NCI-H524 treated with DMSO at 0.1 percent for 48 hours (cell line): ENCODE measurements at regions not wholly inside any gene's neighbourhood (a gene's known extent, or its start where the extent isn't known, plus 50 kb on each side); places are given as distances from the start of the nearest gene placed in this dataset.
"Not testable (repeated sequence)": the region's sequence is repeated elsewhere in the genome, so short reads cannot be mapped to it uniquely, and the experiment has no call there.

ENCODE experiments used
- DNase-seq: peaks from one replicate; lab custom pipeline; 2025; lab: John Stamatoyannopoulos, UW

DNA sequence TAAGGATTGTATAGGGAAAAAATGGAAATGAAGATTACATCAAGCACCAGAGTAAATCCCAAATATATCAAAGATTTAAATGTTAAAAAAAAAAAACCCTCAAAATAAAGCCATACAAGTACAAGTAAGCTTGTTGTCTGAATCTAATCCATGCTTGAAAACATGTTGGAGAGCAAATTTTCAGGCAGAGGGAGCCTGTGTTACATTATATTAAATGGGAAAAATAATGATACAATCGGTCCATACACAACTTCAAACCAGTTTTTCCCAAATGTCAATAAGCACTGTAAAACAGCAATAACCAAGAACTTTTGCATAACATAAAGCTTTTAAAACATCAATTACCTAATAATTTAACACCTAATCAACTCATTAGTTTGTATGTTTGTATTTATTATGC is 949.4 kb upstream of the ADGRL4 start:
- DNase-seq = no peak

DNA sequence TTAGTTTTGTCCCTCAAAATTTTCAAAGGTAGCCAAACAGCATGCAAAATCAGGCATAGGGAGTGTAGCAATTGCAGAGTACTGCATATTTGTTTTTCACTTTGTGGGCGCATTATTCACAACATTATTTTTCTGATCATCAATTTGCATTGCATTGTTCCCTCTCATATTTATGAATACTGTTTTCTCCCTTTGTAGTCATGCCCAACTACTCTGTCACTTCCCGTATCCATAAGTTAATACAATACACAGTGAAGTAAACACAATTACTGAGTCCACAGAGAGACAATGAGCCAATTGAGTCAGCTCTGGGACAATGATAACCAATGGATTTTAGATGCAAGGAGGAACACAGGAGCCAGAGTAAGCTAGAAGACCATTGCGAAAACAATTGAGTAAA is 944.0 kb upstream of the ADGRL4 start:
- DNase-seq = no peak

DNA sequence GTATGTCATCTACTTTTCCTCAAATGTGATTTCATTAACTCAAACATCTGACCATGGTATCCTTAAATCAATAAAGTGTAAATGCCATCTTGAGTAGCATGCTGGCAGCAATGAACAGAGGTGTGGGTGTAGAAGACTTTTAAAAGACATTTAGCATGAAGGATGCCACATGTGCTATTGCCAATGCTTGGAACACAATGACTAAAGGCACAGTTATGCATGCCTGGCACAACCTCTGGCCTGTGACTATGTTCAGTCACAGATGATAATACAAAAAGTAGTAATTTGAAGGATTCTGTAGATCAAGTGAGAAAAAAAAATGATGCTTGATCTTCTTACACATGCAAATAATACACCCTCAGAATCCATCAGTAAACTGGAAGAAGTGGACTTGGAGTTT is 938.9 kb upstream of the ADGRL4 start:
- DNase-seq = no peak

DNA sequence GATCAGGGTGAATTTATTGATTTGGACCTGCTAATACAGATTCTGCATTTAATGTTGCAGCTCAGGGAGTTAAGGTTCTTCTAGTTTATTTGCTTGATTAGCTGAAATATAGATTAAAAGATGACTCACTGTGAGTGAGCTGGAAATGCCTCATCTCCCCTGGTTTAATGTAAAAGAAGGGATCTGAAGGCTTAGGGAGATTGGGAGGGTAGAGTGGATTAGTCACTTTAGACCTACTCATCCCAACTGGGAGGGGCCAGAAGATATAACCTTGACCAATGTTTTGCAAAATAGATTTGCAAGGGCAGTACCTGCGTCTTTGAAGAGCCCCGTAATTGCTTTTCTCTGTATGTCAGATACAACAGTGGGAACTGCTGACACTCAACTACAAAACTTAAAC is 922.8 kb upstream of the ADGRL4 start:
- no peak for DNase-seq

DNA sequence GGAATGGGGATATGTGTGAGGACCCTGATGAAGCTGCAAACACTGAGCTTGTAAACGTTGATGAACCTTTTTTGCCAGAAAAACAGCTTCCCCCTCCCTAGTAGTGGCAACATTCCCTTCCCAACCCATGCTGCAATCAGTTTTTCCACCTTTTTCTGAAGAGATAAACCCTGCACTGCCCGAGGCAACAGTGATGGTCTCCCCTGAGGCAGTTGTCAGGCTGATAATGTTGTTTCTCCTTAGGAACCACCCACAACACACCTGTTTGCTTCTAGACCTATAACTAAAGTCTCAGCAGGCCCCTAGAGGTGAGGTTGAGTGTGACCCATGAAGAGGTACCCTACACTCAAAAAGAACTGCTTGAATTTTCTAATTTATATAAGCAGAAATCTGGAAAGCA is 922.4 kb upstream of the ADGRL4 start:
- DNase-seq = no peak

DNA sequence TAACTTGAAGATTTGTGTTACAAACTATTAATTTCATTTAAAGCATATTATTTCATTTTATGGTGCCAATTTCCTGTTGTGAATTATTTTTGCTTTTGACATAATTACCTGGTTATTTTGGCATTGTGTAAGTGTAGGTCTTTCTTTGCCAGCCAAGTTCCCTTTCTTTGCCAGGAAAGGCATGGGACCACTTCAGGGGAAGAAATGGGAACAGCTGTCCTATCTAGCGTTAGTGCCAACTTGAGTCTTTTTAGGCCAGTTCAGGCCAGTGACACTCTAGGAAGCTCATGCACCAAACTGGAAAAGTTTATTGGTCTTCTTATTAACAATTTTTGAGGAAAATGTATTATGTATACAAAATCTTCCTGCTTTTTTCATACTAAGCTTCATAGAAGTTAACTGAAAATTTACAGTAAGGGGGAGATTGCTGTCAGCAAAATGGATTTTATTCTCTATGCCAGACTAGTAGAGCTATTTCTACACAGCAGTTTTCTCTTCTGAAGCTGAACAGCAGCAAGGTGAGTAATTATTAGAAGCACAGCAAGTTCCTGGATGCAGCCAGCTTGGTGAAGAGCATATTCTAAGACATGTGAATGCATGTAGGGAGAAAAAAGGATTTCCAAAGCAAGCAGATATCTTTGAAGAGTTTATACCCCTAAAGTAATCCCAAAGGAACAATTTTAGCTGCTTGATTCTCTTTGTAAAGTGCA is 914.6 kb upstream of the ADGRL4 start:
- no peak for DNase-seq

DNA sequence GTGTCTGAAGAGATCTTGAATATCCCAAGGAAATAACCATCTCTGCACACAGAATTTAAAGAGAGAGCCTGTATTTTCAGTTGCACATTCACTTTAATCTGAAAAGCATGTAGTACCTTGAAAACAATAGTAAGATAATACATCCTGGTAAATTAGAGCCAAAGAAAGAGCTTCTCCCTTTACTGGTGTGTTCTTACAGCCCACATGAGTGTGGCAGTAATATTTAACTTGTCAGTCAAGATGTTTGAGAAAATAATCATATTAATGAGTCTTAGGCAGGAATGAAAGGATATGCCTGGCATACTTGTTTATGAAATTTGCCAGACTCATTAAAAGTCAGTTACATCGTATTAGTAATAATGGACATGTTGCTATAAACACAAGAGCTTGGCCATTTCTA is 908.4 kb upstream of the ADGRL4 start:
- DNase-seq = no peak

DNA sequence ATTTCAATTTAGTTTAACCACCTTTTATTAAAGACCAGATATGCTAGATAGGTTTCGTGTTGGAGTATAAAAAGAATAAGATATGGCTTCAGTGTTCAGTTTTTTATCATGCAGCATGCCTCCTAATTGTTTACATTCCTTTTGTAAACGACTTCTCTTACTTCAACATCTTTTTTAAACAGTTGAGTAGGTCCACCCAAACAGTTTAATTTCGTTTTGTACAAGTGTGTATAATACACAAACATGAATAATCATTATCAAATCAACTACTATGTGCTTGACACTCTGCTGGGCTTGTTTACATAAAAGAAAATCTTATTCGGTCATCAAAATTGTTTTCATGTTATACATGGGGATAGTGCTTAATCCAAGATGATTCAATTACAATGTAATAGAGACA is 906.3 kb upstream of the ADGRL4 start:
- no peak for DNase-seq

DNA sequence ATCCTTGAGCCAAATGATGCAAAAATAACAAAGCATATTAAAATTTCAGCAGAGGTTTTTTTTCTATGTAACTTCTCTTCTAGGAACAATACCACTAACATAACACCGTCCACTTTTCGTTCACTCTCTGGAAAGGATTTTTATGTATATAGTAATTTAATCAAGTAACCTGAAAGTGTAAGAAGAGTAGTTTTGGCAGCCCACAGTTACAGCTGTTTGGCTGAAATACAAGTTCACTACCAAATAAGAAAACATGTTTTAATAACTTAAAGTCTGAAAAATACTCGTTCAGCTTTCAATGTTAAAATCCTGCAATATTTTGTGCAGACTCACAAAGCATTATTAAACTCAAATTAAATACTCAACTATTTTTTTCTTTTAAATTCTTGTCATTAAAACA is 896.8 kb upstream of the ADGRL4 start:
- DNase-seq = no peak

DNA sequence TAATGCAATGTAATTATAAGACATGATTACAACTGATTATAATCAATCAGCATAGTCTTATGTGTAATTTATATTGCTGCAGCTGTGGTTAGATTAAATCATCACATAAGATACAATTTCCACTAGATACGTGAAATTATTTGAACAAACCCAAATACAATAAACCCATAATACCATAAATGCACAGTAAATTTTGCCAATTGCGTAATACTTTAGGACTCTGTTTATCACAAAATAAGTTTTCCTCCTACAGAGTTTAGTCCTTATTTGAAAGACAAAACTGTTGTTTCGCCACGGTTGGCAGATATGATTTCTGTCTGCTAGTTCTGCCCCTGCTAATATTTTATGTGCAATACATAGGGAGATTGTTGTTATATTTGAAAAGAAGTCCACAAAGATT is 895.9 kb upstream of the ADGRL4 start:
- DNase-seq = no peak

DNA sequence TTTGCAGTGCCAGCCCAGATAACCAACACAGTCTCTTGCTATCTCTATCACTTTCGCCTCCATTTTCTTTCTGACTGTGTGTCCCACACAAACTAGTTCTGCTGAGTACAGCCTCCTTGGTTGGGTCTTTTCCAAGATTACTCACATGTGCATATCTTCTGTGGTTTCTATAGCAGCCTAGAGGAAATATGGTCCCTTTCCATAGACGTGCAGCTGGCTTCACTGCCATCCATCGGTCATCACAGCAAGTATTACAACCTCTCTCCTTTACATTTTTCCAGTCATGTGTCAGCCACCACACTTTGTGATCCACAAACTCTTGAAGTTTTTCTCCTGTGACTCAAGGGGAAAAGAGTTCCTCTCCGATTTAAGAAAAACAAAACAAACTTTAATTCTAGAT is 893.4 kb upstream of the ADGRL4 start:
- no peak for DNase-seq

DNA sequence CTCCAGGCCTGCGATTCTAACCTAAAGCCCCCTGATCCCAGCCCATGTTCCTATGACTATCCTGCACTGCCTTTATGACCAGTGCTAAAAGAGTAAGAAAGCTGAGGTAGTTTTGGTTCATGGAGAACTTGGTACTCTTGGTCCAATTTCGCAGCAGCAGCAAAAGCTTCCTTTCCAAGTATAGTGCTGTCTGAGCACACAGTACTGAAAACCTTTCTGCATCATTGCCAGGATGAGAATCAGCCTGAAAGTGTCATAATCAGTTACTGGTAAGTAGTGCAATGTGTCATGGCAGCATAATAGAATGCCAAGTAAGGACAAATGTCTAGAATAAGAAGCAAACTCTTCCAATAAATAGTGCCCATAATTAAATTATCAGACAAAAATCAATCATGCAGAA is 889.6 kb upstream of the ADGRL4 start:
- DNase-seq = no peak

DNA sequence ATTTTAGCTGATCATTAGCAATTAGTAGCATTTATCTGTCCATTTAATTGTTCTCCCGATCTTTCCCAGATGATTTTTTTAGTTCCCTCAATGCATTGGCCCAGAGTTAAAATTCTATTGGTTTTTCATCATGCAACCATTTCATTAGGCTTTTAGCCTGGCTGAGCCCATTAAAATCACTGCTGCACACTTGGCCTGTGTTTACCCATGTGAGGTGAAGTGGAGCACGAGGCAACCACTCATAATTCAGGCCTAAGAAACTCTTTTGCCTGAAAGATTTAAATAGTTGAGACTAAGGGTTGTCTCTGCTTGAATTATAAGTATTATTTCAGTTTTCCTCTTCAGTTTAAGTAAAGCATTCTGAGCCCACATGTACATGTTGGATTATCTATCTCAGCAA is 889.0 kb upstream of the ADGRL4 start:
- DNase-seq = no peak

DNA sequence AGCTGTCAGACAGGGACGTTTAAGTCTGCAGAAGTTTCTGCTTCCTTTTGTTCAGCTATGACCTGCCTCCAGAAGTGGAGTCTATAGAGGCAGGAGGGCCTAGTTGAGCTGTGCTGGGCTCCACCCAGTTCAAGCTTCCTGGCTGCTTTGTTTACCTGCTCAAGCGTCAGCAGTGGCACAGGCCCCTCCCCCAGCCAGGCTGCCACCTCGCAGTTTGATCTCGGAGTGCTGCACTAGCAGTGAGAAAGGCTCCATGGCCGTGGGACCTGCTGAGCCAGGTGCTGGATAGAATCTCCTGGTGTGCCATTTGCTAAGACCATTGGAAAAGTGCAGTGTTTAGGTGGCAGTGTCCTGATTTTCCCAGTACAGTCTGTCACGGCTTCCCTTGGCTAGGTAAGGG is 887.6 kb upstream of the ADGRL4 start:
- not testable (repeated sequence) for DNase-seq

DNA sequence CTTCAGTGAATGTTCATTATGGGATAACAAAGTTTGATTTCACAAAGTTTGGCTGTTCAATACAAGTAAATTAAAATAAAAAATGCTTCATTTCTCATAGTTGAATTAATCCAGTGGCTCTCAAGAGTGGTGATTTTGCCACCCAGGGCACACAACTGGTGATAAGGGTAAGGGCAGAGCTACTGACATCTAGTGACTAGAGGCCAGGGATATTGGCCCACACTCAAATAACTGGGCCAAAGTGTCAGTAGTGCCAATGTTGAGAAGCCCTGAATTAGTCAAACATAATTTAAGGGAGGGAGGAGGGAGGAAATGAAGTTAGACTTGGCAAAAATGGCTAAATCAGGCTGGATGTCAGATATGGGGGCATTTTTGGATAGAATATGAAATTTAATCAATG is 880.5 kb upstream of the ADGRL4 start:
- no peak for DNase-seq

DNA sequence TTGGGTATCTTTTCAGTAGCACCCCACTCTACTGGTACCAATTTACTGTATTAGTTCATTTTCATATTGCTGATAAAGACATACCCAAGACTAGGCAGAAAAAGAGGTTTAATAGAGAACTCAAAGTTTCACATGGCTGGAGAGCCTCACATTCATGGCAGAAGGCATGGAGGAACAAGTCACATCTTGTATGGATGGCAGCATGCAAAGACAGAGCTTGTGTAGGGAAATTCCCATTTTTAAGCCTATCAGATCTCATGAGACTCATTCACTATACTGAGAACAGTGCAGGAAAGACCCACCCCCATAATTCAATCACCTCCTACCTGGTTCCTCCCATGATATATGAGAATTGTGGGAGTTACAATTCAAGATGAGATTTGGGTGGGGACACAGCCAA is 878.6 kb upstream of the ADGRL4 start:
- no peak for DNase-seq

DNA sequence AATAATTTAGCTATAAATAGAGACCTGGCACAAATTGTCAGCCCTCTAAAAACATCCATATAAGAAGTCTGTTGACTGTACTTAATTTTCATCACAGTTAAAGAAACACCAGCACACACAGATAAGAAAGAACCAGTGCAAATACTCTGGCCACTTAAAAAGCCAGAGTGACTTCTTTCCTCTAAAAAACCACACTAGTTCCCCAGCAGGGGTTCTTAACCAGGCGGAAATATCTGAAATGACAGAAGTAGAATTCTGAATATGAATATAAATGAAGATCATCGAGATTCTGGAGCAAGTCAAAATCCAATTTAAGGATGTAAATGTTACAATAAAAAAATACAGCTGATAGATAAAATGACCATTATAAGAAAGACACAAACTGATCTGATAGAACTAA is 870.6 kb upstream of the ADGRL4 start:
- no peak for DNase-seq

DNA sequence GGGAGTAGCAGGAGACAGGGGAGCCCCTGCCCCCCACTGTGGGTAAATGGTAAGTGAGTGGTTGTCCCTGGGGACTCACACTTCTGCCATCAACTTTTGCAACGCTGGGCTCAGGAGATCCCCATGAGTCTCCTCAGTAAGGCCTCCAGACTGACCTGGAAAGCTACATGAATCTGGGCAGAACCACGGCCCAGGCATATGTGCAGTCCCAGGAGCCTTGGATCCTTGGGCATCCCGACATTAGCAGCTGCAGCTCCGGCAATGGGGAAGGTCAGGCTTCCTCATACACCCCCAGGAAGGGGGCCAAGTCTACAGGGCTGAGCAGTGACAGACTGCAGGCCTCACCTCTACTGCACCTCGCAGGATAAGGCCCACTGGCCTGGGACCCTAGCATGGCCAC is 868.7 kb upstream of the ADGRL4 start:
- no peak for DNase-seq

DNA sequence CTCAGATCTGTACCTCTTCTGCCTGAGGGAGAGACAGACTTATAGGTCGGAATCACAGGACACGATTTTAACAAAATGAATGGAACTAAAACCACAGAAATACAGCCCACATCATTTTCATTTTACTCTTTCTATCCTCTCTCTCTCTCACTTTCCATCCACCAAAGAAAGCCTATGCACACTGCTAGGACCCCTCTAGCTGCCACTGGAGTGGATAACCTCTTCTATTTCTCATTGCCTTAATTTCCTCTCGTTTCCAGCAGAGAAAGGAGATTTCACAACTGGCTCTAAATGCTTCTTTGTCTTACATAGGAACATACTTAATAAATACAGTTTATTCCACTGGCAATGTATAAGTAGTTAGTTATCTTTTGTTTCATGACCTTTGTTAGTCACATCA is 867.8 kb upstream of the ADGRL4 start:
- DNase-seq = no peak

DNA sequence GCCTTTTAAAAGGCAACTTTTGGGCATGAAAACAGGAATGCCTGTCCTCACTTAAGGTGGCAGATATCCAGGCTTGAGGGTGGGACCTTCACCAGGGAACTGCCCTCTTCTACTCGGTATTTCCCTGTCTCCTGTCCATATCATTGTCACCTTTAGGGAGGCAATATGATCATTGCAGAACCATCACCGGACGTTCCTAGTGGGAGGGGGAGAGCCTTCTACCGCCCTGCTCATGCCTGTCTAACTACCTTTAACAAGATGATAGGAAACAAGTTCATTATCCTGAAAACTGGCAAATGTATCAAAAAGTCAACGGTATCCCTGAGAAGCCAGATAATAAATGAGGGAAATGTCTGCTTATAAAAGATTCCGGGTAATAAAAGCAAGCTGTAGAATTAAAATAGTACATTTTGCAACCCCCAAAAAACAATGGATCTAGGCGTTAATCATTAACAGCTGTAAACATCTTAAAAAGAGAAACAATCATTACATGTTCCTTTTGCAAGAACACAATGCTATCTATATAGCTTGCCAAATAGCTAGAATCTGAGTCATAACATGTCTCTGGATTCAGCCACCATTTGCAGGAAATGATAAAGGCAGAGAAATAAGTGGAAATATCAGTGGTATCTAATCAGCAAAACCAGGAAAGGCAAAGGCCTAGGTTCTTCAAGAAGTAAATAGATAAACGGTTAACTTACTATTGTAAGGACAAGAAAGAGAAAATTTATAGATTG is 852.9 kb upstream of the ADGRL4 start:
- DNase-seq = no peak

DNA sequence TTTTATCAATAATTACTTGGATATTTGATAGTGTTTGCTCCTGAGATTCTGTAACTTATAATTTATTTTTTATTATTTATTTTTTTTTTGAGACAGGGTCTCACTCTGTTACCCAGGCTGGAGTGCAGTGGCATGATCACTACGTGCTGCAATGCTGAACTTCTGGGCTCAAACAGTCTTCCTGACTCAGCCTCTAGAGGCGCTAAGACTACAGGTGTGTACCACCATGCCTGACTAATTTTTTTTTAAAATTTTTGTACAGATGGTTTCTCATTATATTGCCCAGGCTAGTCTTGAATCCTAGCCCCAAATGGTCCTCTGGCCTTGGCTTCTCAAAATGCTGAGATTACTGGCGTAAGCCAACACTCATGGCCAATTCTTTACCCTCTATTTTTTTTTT is 845.5 kb upstream of the ADGRL4 start:
- no peak for DNase-seq

DNA sequence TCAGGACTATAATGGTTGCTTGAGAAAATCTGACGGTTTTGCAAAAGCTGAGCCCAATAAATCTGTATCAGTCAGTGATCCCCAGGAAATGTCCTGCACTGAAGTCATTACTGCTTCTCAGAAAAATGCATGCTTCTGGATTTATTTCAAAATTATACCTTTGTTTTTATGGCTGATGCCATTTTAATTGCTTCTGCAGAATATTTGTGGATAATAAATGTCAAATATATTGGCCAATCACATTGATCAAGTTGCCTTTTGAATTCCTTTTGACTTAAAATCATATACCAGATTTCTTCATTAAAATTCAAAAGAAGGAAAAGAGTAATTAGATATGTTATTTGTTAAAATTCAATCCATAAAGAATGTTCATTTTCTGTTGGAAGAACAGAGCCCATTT is 842.9 kb upstream of the ADGRL4 start:
- no peak for DNase-seq

DNA sequence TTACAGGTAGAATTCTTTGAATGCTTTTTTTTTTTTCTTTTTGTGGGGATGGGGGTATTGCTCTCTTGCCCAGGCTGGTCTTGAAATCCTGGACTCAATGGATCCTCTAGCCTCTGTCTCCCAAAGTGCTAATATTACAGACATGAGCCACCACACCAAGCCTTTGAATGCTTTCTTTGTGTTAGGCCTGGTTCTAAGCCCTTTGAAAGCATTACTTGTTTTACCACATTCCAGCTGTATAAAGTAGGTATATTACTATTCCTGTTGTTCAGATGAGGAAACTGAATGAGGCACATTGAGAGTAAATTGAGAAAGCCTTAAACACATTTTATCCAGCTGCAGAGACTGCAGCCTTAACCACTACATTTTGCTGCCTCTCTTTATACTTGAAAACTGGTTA is 841.8 kb upstream of the ADGRL4 start:
- DNase-seq = no peak

DNA sequence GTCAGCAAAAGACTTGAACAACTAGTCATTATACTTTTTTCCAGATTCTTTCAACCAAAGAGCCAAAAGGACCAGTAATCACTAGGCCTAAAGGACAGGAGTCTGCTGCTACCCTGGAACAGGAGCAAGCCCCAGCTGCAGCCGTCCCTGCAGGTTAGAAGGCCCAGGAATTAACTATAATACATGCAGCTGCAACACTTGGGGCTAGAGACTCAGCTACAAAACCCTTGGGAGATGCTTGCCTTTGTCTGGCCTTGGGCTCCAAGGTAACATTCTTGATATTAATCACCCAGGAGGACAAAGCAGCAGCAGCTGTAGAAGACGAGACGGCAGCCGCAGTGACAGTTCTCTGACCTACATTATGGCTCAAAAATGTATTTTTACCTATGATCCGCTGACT is 841.2 kb upstream of the ADGRL4 start:
- DNase-seq = no peak
